GM04503 (cell line): ENCODE measurements at regions not wholly inside any gene's neighbourhood (a gene's known extent, or its start where the extent isn't known, plus 50 kb on each side); places are given as distances from the start of the nearest gene placed in this dataset.
A peak's percentile ranks its signal among the peaks of the same experiment; 100 is the strongest.
"Not testable (repeated sequence)": the region's sequence is repeated elsewhere in the genome, so short reads cannot be mapped to it uniquely, and the experiment has no call there.

Experiments used
- DNase-seq: peaks from one replicate; pipeline ENCODE4 v3.0.0-alpha.2; 2012; ENCODE audit warnings: low read depth

DNA sequence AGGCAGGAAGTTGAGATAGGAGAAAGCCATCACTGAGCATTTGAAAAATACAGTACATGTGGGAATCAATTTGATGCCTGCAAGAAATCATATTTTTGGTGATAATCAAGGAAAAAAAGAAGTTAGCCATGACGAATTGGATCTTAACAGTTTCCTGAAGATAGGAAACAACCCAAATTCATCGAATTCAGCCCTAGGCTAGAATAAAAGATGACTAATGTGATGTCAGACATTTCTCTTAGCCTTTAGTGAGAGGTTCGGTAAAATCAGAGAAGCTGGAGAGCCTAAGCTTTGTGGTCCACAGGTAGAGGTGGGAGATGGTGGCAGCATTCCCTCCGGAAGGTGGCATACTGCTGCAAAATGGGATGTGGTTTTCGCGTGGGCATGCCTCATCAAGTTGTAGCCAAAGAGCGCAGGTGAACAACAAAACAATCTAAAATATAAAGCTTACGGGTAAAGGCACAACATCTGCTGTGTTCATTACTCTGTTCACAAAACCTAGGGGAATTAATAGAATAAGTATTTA, 144.1 kb upstream of the ALCAM start:
- no peak for DNase-seq

- DNase-seq = no peak
Observed at GRCh38 chr3:105223815-105224214, 142.9 kb upstream of the ALCAM start.

DNA sequence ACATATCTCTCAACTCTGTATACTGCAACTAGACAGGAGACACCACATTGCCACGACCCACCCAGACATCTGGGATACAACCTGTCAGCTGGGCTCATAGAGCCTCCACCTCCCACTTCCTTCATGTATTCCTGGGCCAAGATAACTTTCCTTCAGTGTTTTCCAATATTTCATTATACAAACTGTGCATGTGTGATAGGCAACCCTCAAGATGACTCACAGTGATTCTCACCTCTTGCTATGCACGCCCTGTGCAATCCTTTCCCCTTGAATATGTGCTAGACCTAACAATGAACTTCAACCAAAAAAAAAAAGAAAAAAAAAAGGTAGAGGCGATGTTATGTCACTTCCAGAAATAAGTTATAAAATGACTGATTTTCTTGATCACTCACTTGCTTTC, 138.0 kb upstream of the ALCAM start:
- no peak for DNase-seq

- DNase-seq = no peak
Observed at GRCh38 chr3:105232553-105232952, 134.2 kb upstream of the ALCAM start.

DNA sequence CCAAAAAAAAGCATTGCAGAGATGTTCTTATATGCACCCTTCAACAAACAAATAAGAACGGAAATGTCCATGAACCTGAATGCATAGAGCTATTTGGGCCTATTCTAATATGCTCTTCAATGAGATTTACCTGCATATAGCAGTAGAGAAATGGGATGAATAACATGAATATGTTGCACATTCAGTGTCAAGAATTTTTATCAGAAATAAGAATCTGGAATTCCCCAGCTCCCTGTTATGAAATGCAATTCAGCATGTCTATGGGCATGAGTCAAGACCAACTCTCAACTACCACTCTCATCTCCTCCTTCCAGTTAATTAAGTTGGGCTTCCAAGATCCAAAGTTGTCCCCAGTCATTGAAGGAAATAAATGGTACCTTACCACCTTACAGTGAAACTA, 133.7 kb upstream of the ALCAM start:
- no peak for DNase-seq

DNA sequence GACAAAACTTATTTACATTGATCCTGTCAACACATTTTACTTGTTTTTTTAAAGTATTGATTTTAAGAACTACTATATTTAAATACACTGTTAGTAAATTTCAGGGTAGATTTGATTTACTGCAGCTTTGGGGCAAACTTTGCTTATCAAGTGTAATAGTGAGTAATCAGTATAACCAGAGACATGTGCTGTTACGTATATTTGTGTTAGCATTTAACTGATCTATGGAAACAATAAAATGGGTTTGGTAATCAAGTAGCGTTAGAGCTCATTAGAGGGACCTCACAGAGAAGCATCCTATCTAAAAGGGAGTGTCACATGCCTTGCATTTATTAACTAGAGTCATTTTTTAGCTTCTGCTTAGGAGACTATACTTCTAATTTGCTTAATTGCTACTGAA, 131.5 kb upstream of the ALCAM start:
- no peak for DNase-seq

GRCh38 chr3:105235785-105236184, 130.9 kb upstream of the ALCAM start:
- no peak for DNase-seq

DNA sequence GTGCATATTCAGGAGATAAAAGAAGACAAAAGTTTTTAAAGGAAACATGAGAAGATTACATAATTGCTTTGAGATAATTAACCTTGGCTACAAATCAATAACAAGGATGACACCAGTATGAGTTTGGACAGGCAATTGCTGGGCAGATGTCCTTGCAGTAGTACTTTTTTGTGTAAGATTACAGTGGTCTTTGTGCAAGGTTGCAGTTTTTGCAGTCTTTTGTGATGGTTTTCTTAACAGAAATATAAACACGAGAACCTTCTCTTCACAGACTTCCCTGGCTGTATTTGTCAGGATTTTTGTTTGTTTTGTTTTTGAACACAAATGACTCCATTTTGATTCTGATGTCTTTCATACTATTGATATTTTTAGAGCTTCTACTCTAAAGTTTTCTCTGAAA, 128.3 kb upstream of the ALCAM start:
- DNase-seq = no peak

GRCh38 chr3:105243076-105243475, 123.6 kb upstream of the ALCAM start:
- DNase-seq = no peak

GRCh38 chr3:105246536-105246935, 120.2 kb upstream of the ALCAM start:
- DNase-seq = no peak

- no peak for DNase-seq
Observed at GRCh38 chr3:105253225-105253624, 113.5 kb upstream of the ALCAM start.

DNA sequence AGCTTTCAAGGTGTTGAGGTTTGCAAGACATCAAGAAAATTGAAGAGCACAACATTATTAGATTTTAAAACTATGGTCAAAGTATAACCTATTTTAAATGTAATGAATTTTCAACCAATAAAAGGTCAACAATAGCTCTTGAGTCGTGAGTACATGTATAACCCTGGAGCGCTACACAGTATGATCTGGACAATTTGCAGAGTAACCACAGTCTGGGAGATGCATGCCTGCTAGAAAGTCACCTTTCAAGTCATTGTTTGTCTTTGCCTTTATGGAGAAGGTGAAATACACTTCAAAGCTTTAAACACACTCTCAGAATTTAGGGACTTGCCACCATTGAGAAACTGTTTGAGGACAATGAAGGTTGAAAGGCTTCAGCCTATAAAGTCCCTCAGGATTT, 112.6 kb upstream of the ALCAM start:
- DNase-seq = no peak

- no peak for DNase-seq
Observed at GRCh38 chr3:105255350-105255749, 111.4 kb upstream of the ALCAM start.

- DNase-seq = no peak
Observed at GRCh38 chr3:105259496-105259895, 107.2 kb upstream of the ALCAM start.

DNA sequence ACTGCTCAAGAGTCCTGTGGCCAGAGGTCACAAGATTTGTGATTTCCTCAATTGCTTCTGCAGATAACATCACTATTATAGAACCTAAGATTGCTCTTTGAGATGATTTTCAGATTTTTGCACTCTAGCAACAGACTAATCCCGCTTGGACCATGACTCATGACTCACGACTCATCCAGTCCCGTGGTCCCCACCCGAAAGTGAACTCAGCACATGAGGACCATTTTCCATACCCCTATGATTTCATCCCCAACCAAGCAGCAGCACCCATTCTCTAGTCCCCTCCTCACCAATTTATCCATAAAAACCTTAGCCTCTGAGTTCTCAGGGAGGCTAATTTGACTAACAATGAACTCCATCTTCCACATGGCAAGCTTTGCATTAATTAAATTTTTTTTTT, 106.3 kb upstream of the ALCAM start:
- no peak for DNase-seq

- DNase-seq = no peak
Observed at GRCh38 chr3:105274536-105274935, 92.2 kb upstream of the ALCAM start.

DNA sequence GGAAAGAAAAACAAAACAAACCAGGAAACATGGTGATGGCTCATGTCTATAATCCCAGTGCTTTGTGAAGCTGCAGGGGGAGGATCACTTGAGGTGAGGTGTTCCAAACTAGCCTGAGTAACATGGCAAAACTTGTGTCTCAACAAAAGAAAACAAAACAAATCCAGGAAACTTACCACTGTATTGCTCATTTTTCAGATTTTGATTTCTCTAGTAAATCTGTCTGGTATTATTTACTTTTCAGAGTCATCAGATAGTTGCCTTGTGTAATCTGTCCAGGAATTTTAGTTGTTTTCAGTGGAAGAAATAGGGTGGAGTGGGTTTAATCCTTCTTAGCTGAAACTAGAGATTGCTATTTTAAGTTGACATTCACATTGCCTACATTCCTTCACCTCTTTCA, 91.8 kb upstream of the ALCAM start:
- DNase-seq = peak; percentile 67

DNA sequence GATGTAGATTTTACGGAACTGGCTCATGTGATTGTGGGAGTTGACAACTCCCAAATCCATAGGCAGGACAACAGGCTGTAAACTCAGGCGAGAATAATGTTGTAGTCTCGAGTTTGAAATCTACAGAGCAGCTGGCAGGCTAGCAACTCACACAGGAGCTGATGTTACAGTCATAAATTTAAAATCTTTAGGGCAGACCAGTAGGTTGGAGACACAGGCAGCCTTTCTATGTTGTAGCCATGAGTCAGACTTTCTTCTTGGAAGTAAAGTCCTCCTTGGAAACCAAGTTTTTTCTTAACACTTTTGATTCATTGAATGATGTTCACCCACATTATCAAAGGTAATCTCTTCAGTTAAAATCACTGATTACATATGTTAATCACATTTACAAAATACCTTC, 89.1 kb upstream of the ALCAM start:
- DNase-seq = no peak

- DNase-seq = no peak
Observed at GRCh38 chr3:105278688-105279087, 88.0 kb upstream of the ALCAM start.

DNA sequence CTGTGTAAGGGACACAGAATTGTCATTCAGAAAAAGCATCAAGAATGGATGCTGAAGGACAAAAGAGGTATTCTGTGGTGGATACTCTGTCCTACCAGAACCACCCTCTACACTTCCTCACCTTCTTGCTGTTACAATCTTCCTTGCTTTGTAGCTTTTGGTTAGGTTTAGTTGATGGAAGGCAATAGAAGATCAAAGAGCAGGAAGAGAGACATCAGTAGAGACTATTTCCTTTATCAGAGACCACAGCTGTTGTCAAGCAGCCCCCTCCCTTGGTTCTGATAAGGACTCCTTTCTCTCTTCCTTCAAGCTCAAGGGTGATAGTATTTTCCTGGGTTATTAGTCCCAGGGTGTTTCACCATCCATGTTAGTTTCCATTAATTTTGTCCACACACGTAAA, 84.7 kb upstream of the ALCAM start:
- DNase-seq = no peak

DNA sequence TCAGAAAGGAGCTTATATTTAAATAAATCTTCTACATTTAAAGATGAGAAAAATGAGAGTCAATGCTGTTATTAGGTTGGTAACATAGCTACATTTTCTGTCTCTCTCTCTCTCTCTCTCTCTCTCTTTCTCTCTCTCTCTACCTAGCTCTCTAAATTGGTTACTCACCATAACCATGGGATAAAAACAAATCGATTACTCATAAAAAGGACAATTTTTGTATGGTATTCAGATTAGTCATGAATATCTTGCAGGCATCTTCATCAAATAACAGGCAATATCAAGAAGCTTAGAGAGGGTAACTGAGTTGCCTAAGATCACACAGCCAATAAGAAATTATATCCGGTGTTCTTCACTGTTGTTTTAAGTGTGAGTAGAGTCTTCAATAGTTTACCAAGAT, 81.8 kb upstream of the ALCAM start:
- DNase-seq = no peak

GRCh38 chr3:105285653-105286241, 81.0 kb upstream of the ALCAM start:
- DNase-seq = no peak

DNA sequence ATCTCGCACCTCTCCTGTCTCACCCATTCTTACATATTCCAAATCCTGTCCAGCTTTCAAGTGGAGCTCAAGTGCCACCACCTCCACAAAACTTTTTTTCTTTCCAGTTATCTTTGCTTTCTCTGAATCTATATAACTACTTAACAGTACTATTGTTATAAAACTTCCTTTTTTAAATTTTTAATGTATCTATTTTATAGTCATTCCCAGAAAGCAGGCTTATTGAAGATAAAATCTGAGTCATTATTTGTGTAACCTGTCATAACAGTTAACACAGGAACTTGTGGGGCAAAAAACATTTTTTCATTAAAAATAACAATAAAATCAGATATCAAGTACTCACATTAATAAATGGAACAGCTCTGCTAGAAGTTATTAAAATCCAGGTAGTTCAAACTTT, 73.3 kb upstream of the ALCAM start:
- DNase-seq = no peak

DNA sequence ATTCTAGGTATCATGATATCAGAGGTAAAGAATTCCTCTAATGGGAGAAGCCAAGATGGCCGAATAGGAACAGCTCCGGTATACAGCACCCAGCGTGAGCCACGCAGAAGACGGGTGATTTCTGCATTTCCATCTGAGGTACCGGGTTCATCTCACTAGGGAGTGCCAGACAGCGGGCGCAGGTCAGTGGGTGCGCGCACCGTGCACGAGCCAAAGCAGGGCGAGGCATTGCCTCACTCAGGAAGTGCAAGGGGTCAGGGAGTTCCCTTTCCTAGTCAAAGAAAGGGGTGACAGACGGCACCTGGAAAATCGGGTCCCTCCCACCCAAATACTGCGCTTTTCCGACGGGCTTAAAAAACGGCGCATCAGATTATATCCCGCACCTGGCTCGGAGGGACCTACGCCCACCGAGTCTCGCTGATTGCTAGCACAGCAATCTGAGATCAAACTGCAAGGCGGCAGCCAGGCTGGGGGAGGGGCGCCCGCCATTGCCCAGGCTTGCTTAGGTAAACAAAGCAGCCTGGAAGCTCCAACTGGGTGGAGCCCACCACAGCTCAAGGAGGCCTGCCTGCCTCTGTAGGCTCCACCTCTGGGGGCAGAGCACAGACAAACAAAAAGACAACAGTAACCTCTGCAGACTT, 70.4 kb upstream of the ALCAM start:
- DNase-seq = not testable (repeated sequence)
